GM21576 (cell line): ENCODE measurements at regions not wholly inside any gene's neighbourhood (a gene's known extent, or its start where the extent isn't known, plus 50 kb on each side); places are given as distances from the start of the nearest gene placed in this dataset.
"Not testable (repeated sequence)": the region's sequence is repeated elsewhere in the genome, so short reads cannot be mapped to it uniquely, and the experiment has no call there.

ENCODE experiments used
- ATAC-seq: cut with Tn5 transposase; IDR thresholded peaks from one replicate; pipeline ENCODE4 v1.9.1; 2021; ENCODE audit warnings: mild to moderate bottlenecking, moderate library complexity; ENCODE audit not compliant: unreplicated experiment

DNA sequence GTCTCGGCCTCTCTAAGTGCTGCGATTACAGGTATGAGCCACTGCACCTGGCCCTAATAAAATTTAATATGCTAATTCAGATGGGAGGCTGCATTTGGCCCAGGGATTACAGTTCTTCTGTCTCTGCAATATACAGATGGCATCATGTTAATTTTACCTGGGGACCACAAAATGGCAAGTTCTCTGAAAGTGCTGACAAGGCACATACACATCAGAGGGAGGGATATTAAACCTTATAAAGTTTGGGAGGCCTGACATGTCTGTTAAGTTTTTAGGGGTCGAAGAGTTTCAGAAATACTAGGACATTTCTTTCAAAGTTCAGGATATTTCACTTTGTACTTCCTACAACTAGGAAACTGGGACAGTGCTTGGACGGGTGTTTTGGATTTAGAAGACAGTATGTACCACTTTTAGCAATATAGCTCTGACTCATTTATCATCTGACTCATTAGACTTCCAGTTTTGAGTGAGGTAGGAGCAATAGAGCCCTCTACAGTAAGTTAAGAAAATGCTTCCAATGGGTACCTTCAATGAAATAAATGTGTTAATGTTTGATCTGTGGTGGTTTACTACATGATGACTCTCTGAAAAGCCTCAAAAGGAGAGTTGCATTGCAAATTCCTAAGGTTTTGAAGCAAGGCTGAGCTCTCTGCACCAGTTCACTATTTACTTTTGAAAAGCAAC, 981.0 kb upstream of the HS3ST1 start:
- ATAC-seq = no peak

DNA sequence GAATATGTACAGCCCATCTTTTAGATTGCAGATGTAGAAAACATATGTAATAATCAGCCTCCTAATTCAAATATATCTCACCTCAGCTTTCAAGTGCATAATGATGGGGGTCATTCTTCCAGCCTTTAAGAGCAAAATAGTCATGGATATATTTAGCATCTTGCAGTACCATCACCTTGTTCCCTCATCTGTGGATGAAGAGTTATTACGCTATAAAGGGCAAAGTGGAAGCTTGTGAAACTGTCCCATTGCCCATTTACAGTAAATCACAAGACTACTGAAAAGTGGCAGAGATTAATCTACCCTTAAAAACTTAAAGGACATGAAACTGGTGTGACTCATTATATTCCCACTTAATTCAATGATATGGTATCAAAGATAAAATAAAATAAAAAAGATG, 979.7 kb upstream of the HS3ST1 start:
- no peak for ATAC-seq

- ATAC-seq = no peak
These were observed 974.5 kb upstream of the HS3ST1 start for GRCh38 chr4:12403175-12403574.

DNA sequence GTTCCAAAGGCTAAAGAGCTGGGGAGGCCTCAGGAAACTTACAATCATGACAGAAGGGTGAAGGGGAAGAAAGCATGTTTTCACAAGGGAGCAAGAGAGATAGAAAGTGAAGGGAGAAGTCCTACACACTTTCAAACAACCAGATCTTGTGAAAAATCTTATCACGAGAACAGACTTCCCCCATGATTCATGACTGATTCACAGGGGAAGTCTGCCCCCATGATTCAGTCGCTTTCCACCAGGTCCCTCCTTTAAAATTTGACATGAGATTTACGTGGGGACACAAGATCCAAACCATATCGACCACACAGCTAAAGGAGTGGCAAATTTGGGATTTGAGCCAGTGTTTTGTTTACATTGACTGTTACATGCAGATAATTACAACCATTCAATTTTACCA, 971.1 kb upstream of the HS3ST1 start:
- no peak for ATAC-seq

GRCh38 chr4:12393631-12394262, 965.1 kb upstream of the HS3ST1 start:
- ATAC-seq = no peak

DNA sequence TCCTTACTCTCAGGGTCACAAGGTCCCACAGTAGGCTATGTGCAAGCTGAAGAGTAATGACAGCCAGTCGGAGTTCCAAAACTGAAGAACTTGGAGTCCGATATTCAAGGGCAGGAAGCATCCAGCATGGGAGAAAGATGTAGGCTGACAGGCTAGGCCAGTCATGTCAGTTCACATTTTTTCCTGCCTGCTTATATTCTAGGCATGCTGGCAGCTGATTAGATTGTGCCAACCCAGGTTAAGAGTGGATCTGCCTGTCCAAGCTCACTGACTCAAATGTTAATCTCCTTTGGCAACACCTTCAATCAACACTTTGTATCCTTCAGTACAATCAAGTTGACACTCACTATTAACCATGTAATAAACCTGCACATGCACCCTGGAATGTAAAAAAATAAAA, 960.9 kb upstream of the HS3ST1 start:
- ATAC-seq = no peak

GRCh38 chr4:12382567-12382966, 953.9 kb upstream of the HS3ST1 start:
- no peak for ATAC-seq

DNA sequence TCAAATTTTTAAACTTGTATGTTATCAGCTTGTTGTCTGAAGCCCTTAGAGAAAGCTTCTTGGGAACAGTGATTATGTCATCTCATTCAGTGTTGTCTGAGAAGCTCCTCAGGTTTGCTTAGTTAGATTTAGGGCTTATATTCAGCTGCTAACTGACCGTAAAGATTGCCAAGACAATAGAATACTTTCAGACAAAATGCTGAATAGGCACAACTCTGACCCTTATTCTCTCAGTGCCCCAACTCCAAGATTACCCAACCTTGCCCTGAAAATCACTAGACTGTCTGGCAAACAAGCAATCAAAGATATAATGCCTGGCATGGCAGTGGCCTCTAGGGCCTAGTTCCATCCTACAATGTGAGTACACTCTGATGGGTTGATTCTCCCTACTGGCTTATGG, 950.5 kb upstream of the HS3ST1 start:
- no peak for ATAC-seq

- ATAC-seq = no peak
These were observed 947.1 kb upstream of the HS3ST1 start for GRCh38 chr4:12375805-12376204.

GRCh38 chr4:12365869-12366268, 937.2 kb upstream of the HS3ST1 start:
- ATAC-seq = not testable (repeated sequence)

DNA sequence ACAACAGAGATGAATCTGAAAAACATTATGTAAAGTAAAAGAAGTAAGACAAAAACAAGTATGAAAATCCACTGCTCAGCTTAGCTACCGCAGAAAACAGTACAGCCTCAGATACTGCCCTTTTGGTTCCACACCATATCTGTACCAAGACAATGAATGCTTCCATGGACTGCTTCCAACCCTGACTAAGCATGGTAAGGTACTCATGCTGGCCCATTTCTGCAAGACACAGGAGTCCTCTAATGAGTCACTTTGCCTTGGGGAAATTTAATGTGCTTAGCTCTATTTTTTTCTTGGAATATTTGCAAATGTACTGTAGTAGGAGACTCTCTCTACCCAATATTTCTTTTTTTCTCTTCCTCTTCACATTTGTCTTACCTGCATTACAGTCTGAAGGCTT, 931.7 kb upstream of the HS3ST1 start:
- ATAC-seq = no peak

- no peak for ATAC-seq
These were observed 930.7 kb upstream of the HS3ST1 start for GRCh38 chr4:12359420-12359819.

GRCh38 chr4:12333083-12333482, 904.4 kb upstream of the HS3ST1 start:
- ATAC-seq = not testable (repeated sequence)

DNA sequence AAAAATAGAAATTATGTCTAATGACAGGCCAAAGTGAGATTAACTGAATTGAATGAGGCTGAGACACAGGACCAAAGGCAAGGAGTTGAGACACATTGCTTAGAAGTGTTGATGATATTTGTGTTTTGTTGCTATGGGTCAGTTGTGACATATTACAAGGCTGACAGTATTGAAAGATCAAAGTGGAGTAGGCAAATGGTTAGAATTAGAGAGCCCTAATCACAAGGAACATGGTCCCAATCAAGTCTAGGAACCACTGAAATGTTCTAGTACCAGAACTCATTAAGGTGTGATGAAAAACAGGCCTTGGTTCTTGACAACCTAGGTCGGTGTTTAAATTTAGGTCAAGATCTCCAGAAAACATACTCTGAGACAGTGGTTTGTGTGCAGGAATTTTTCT, 896.3 kb upstream of the HS3ST1 start:
- no peak for ATAC-seq

DNA sequence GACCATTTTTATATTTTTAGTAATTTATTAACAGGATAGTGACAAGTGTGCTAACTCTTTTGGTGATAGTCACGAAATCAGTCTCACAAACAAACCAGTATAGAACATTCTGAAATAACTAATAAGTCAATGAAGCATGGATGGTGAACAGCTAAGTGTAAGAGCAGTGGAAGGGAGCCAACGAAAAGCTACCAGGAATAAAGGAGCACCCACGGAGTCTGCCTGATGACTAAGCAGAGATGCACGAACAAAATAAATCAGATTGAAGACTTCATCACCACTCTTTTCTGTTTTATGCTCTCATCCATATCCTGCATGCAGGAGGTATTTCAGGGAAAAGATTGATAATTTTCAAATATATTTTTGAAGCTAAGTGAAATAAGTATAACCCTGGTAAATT, 891.1 kb upstream of the HS3ST1 start:
- no peak for ATAC-seq

DNA sequence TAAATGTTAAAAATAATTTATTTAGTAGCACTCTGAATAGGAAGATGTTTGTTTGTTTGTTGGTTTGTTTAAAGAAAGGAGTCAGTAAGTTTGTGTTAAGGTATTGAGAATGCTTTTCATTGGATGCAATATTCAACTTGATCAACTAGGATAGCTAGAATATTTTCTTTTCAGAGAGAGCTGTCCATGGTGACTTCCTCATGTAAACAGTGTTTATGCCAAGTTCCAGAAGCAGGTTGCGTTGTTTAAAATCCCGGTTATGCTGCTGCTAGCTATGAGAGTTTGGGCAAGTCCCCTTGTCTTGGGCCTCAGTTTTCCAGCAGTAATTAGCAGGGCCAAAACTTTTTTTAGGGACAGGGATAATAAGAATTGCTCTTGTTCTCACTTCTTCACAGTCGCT, 876.2 kb upstream of the HS3ST1 start:
- ATAC-seq = no peak

GRCh38 chr4:12296366-12296765, 867.7 kb upstream of the HS3ST1 start:
- ATAC-seq = no peak

DNA sequence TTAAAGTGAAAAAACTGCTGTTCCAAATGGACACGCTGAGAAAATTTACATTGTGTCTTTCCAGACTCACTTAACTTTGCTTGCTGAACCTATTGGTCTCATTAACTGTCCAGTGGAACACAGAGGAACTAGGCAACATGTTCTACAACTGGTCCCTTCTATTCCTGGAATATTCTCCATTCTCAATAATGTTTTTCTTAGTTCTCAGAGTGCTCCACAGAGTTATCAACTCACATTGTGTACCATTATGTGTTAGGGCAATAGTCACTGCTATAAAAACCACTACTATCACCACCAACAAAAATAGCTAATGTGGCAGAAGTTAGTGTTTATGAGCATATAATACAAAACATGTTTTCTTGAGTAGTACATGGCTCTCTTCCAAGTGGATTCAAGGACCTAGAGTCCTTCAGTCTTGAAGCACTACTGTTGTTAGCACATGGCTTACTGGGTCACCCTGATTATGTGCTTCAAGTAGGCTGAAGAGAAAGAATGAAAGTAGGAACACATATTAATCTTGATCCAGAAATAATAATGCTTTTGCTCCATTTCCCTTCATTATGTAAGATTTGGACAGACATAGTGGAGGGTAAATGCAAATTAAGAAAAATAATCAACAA, 865.3 kb upstream of the HS3ST1 start:
- ATAC-seq = no peak

DNA sequence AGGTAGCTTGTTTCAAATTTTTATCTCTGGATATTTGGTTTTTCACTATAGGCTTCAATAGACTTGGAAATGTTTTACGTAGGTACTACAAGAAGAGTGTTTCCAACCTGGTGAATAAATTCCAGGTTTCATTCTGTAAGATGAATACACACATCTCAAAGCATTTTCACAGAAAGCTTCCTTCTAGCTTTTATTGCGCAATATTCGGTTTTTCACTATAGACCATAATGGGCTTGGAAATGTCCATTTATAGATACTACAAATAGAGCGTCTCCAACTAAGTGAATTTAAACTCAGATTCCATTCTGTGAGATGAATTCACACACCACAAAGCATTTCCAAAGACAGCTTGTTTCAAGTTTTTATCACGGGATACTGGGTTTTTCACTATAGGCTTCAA, 857.7 kb upstream of the HS3ST1 start:
- ATAC-seq = no peak

DNA sequence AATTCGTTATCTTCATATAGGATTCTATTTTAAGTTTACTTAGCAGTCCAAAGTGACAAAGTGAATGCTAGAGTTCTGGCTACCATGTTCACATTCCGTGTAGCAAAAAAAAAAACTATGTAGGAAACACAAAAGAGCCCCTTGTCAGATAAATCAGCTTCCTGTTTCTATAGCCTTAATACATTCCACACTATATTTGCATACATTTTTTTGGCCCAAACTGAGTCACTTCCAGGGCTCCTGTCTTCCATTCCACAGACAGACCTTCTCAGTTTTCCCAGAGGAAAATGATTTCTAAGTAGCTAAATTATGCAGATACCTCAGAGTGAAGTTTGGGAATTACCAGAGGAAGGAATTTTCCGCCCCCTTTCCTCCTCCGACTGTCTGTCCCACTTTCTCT, 841.9 kb upstream of the HS3ST1 start:
- no peak for ATAC-seq

GRCh38 chr4:12265554-12265953, 836.9 kb upstream of the HS3ST1 start:
- ATAC-seq = no peak

- ATAC-seq = no peak
These were observed 831.8 kb upstream of the HS3ST1 start for GRCh38 chr4:12260453-12260852.
